H1 (cell line): ENCODE measurements at regions not wholly inside any gene's neighbourhood (a gene's known extent, or its start where the extent isn't known, plus 50 kb on each side); places are given as distances from the start of the nearest gene placed in this dataset.

Experiments used
- CTCF ChIA-PET: fragments of 300-600 bp; sonication (Branson Sonifier 250); formaldehyde crosslinking; loops from one replicate; lab custom pipeline; 2021; ENCODE audit not compliant: partially characterized antibody; lab: Charles Lee
- POLR2A ChIA-PET: fragments of 300-600 bp; sonication (Branson Sonifier 250); formaldehyde crosslinking; loops from one replicate; lab custom pipeline; 2021; ENCODE audit warnings: inconsistent platforms; ENCODE audit not compliant: partially characterized antibody; lab: Charles Lee
- DNase-seq, 2 experiments: peaks; one replicate each; pipeline versions ENCODE4 v3.0.0 to v3.0.0-alpha.2; 2010 to 2022; ENCODE audit warnings: low spot score in 2 of 2, low read depth in 1 of 2, mixed read lengths in 1 of 2
- FAIRE-seq: peaks from 2 replicates; lab custom pipeline; 2011; peaks lifted over from hg19 to GRCh38; lab: Jason Lieb, UNC
- H2AFZ ChIP-seq: 2 replicates; pipeline ENCODE4 v1.8.1; 2012; ENCODE audit warnings: low read length, inconsistent platforms
- H2AK5ac ChIP-seq: 2 replicates; pipeline ENCODE4 v1.6.1; 2013; ENCODE audit warnings: low read depth, low read length
- H2BK120ac ChIP-seq: replicated peaks from 2 replicates; pipeline ENCODE3; 2013; ENCODE audit warnings: low read depth, low read length, inconsistent platforms
- H2BK12ac ChIP-seq: 2 replicates; pipeline ENCODE4 v1.6.1; 2013; ENCODE audit warnings: low read depth, low read length
- H2BK15ac ChIP-seq: 2 replicates; pipeline ENCODE4 v1.6.1; 2013; ENCODE audit warnings: low read length
- H2BK20ac ChIP-seq: 2 replicates; pipeline ENCODE4 v1.6.1; 2013; ENCODE audit warnings: low read length
- H2BK5ac ChIP-seq: 2 replicates; pipeline ENCODE4 v1.6.1; 2013; ENCODE audit warnings: low read depth, low read length
- H3K14ac ChIP-seq: 2 replicates; pipeline ENCODE4 v1.6.1; 2013; ENCODE audit warnings: inconsistent platforms; ENCODE audit not compliant: insufficient read length
- H3K18ac ChIP-seq: 2 replicates; pipeline ENCODE4 v1.6.1; 2013; ENCODE audit warnings: low read length; ENCODE audit errors: extremely low read depth
- H3K23ac ChIP-seq: 2 replicates; pipeline ENCODE4 v1.6.1; 2013; ENCODE audit warnings: inconsistent platforms; ENCODE audit not compliant: insufficient read length
- H3K23me2 ChIP-seq: 2 replicates; pipeline ENCODE4 v1.6.1; 2013; ENCODE audit warnings: low read depth, low read length
- H3K27ac ChIP-seq: 2 replicates; pipeline ENCODE4 v1.6.1; 2011; ENCODE audit warnings: low read depth, low read length, inconsistent platforms
- H3K27me3 ChIP-seq, 4 experiments: replicated peaks in 1 of 4; 1 replicate in 1 of 4; 2 replicates in 3 of 4; pipeline versions ENCODE4 v1.6.1 to v1.8.1; 2011 to 2013; ENCODE audit warnings: low read length in 3 of 4, mild to moderate bottlenecking in 3 of 4, inconsistent platforms in 2 of 4, mixed read lengths in 2 of 4, moderate library complexity in 1 of 4; ENCODE audit not compliant: control insufficient read depth in 3 of 4, insufficient read depth in 3 of 4; ENCODE audit errors: extremely low read depth in 1 of 4
- H3K36me3 ChIP-seq, 4 experiments: 2 replicates each; pipeline versions ENCODE4 v1.6.1 to v1.8.1; 2011 to 2013; ENCODE audit warnings: mild to moderate bottlenecking in 4 of 4, low read length in 3 of 4, moderate library complexity in 2 of 4, control low read depth in 1 of 4, inconsistent platforms in 1 of 4; ENCODE audit not compliant: insufficient read depth in 4 of 4, control insufficient read depth in 2 of 4
- H3K4ac ChIP-seq: replicated peaks from 2 replicates; pipeline ENCODE3; 2013; ENCODE audit warnings: low read length, low read depth, mixed read lengths, inconsistent platforms; ENCODE audit not compliant: insufficient read length
- H3K4me1 ChIP-seq, 4 experiments: replicated peaks in 1 of 4; 1 replicate in 1 of 4; 2 replicates in 3 of 4; pipeline versions ENCODE4 v1.6.1 to v1.8.1; 2011 to 2013; ENCODE audit warnings: low read length in 3 of 4, inconsistent platforms in 2 of 4, mixed read lengths in 1 of 4; ENCODE audit not compliant: insufficient read depth in 4 of 4, control insufficient read depth in 3 of 4
- H3K4me2 ChIP-seq, 2 experiments: 2 replicates each; pipeline versions ENCODE4 v1.6.1 to v1.8.1; 2011 to 2013; ENCODE audit warnings: low read depth in 2 of 2, low read length in 2 of 2, control low read depth in 1 of 2, inconsistent platforms in 1 of 2, mild to moderate bottlenecking in 1 of 2; ENCODE audit not compliant: insufficient read depth in 1 of 2
- H3K4me3 ChIP-seq, 4 experiments: fragments of 200-600, 300-600 bp in 1 of 4; sonication (generic), shearing (Covaris generic), sonication (Bioruptor Twin) in 1 of 4; 2 replicates each; pipeline versions ENCODE4 v1.5.1 to v1.8.1; 2011 to 2016; ENCODE audit warnings: low read length in 4 of 4, low read depth in 3 of 4, control low read depth in 2 of 4, inconsistent platforms in 2 of 4, mild to moderate bottlenecking in 2 of 4, mixed read lengths in 1 of 4, moderate library complexity in 1 of 4; ENCODE audit not compliant: insufficient read depth in 2 of 4; ENCODE audit errors: extremely low read depth in 1 of 4
- H3K56ac ChIP-seq: replicated peaks from 2 replicates; pipeline ENCODE3; 2013; ENCODE audit warnings: low read depth, mild to moderate bottlenecking, mixed read lengths, low read length, inconsistent platforms; ENCODE audit not compliant: insufficient read length
- H3K79me1 ChIP-seq: 2 replicates; pipeline ENCODE4 v1.6.1; 2013; ENCODE audit warnings: low read depth, low read length, control low read depth
- H3K79me2 ChIP-seq, 2 experiments: 2 replicates each; pipeline versions ENCODE4 v1.6.1 to v1.8.1; 2012 to 2013; ENCODE audit warnings: low read length in 2 of 2, mild to moderate bottlenecking in 2 of 2, inconsistent platforms in 1 of 2; ENCODE audit not compliant: insufficient read depth in 2 of 2, control insufficient read depth in 1 of 2
- H3K9ac ChIP-seq, 4 experiments: replicated peaks in 1 of 4; 1 replicate in 1 of 4; 2 replicates in 3 of 4; pipeline versions ENCODE4 v1.6.1 to v1.8.1; 2011 to 2013; ENCODE audit warnings: low read depth in 3 of 4, low read length in 3 of 4, control low read depth in 2 of 4, mild to moderate bottlenecking in 2 of 4, moderate library complexity in 2 of 4, inconsistent platforms in 1 of 4; ENCODE audit errors: extremely low read depth in 1 of 4
- H3K9me3 ChIP-seq, 2 experiments: 2 replicates each; pipeline versions ENCODE4 v1.6.1 to v1.8.1; 2012 to 2013; ENCODE audit warnings: mild to moderate bottlenecking in 2 of 2, moderate library complexity in 2 of 2, control low read depth in 1 of 2, inconsistent platforms in 1 of 2, low read depth in 1 of 2, low read length in 1 of 2, mixed read lengths in 1 of 2; ENCODE audit not compliant: insufficient read depth in 2 of 2
- H4K20me1 ChIP-seq, 2 experiments: replicated peaks in 1 of 2; 2 replicates each; pipeline versions ENCODE3 to v1.8.1; 2011 to 2013; ENCODE audit warnings: inconsistent platforms in 2 of 2, low read length in 2 of 2, mild to moderate bottlenecking in 1 of 2; ENCODE audit not compliant: insufficient read depth in 2 of 2, control insufficient read depth in 1 of 2
- H4K5ac ChIP-seq: 2 replicates; pipeline ENCODE4 v1.6.1; 2013; ENCODE audit warnings: low read length, low read depth, mixed read lengths, inconsistent platforms; ENCODE audit not compliant: insufficient read length
- H4K8ac ChIP-seq: 2 replicates; pipeline ENCODE4 v1.8.0; 2013; ENCODE audit warnings: mild to moderate bottlenecking, moderate library complexity, low read length, inconsistent platforms; ENCODE audit not compliant: insufficient read depth; ENCODE audit errors: extremely low read depth
- H4K91ac ChIP-seq: replicated peaks from 2 replicates; pipeline ENCODE3; 2013; ENCODE audit warnings: low read length, mixed read lengths, inconsistent platforms; ENCODE audit not compliant: insufficient read length
- CHD1 ChIP-seq: IDR thresholded peaks from 2 replicates; pipeline ENCODE4 v1.6.1; 2012; ENCODE audit warnings: low read depth, low read length, improper control_type of control experiment
- CREB1 ChIP-seq: IDR thresholded peaks from 2 replicates; pipeline ENCODE4 v1.6.1; 2012; ENCODE audit warnings: inconsistent platforms
- E2F6 ChIP-seq: IDR thresholded peaks from 2 replicates; pipeline ENCODE4 v1.6.1; 2012; ENCODE audit warnings: inconsistent platforms
- GTF2F1 ChIP-seq: IDR thresholded peaks from 2 replicates; pipeline ENCODE4 v1.6.1; 2012; ENCODE audit warnings: low read depth, low read length, improper control_type of control experiment, borderline replicate concordance
- HDAC2 ChIP-seq, 2 experiments: fragments of 300-600 bp in 1 of 2; sonication (generic) in 1 of 2; IDR thresholded peaks; 2 replicates each; pipeline ENCODE4 v1.6.1; 2011 to 2012; ENCODE audit warnings: low read depth in 2 of 2, low read length in 2 of 2, mild to moderate bottlenecking in 2 of 2, moderate library complexity in 2 of 2, borderline replicate concordance in 1 of 2, inconsistent platforms in 1 of 2
- KDM1A ChIP-seq: fragments of 200-600, 300-600 bp; sonication (generic); IDR thresholded peaks from 2 replicates; pipeline ENCODE4 v1.7.1; 2016; ENCODE audit warnings: mild to moderate bottlenecking, low read length, borderline replicate concordance
- MAFK ChIP-seq: IDR thresholded peaks from 2 replicates; pipeline ENCODE4 v1.6.1; 2012; ENCODE audit warnings: low read depth, mild to moderate bottlenecking, improper control_type of control experiment, low read length
- NANOG ChIP-seq: IDR thresholded peaks from 2 replicates; pipeline ENCODE4 v1.6.1; 2011; ENCODE audit warnings: low read length, low read depth, mild to moderate bottlenecking, inconsistent platforms; ENCODE audit not compliant: insufficient read depth, poor library complexity, severe bottlenecking
- POLR2A ChIP-seq, 2 experiments: IDR thresholded peaks; 1 replicate in 1 of 2; 2 replicates in 1 of 2; pipeline ENCODE4 v1.6.1; 2011; ENCODE audit warnings: low read depth in 2 of 2, low read length in 2 of 2, mild to moderate bottlenecking in 2 of 2; ENCODE audit errors: control extremely low read depth in 1 of 2
- RNF2 ChIP-seq: fragments of 200-900, 300-1000 bp; sonication (generic); IDR thresholded peaks from 2 replicates; pipeline ENCODE4 v1.7.1; 2016; ENCODE audit warnings: borderline replicate concordance, low read depth, mild to moderate bottlenecking, antibody characterized with exemption, low read length; ENCODE audit not compliant: poor library complexity, severe bottlenecking; ENCODE audit errors: missing control alignments
- SIN3A ChIP-seq, 2 experiments: IDR thresholded peaks in 1 of 2; conservative IDR thresholded peaks in 1 of 2; 2 replicates each; pipeline ENCODE4 v1.6.1; 2011 to 2012; ENCODE audit warnings: low read length in 2 of 2, improper control_type of control experiment in 1 of 2, low read depth in 1 of 2, mild to moderate bottlenecking in 1 of 2
- TCF12 ChIP-seq: IDR thresholded peaks from 2 replicates; pipeline ENCODE4 v1.6.1; 2011; ENCODE audit warnings: low read depth, mild to moderate bottlenecking, low read length
- TEAD4 ChIP-seq: IDR thresholded peaks from 2 replicates; pipeline ENCODE4 v1.6.1; 2012; ENCODE audit warnings: low read depth, low read length, inconsistent platforms, mixed read lengths
- YY1 ChIP-seq: IDR thresholded peaks from 2 replicates; pipeline ENCODE4 v1.6.1; 2011; ENCODE audit warnings: low read depth, mild to moderate bottlenecking, low read length
- WGBS, 2 experiments: shearing (Covaris generic) in 1 of 2; methylation state at CpG; one replicate each; pipeline versions ENCODE4 v1.1.6 to v1.1.7; 2013 to 2015; ENCODE audit warnings: low lambda C conversion rate in 2 of 2, mixed read lengths in 2 of 2, inconsistent platforms in 1 of 2, low coverage in 1 of 2, missing lambda C conversion rate in 1 of 2; ENCODE audit not compliant: insufficient replicate concordance in 2 of 2, insufficient coverage in 1 of 2, insufficient read length in 1 of 2; ENCODE audit errors: extremely low coverage in 1 of 2, missing lambda C conversion rate in 1 of 2; 5-methylcytosine and 5-hydroxymethylcytosine counted together

DNA sequence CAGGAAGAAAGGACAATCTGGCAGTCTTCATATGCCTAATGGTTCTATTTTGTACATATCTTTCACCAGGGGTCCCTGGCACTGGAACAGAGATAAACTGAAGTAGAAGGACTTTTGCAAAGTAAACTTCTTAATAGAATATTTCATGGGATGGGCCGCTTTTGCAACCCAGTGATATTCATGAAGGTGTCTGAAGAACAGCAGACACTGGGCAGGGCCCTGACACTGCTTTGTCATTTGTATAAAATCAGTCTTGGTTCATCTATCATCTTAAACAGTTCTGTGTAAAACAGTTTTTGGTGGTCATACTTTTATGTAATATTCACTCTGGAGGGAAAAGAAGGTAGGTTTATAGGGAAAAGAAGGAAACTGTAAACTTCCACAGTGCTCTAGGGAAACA is 66.4 kb downstream of the TMEM200C start:
- H4K8ac ChIP-seq: no peak overlapping the region
- no peak overlapping the region for H3K4ac ChIP-seq
- no peak overlapping the region for H3K23ac ChIP-seq
- no peak overlapping the region for H2AFZ ChIP-seq
- no peaks in the 10 kb centered on the region for H3K79me2 ChIP-seq
- no peak overlapping the region for H2BK5ac ChIP-seq
- 84% methylated on average over 1 of the region's 1 CpG; no CpG with 5 or more reads in 1 of the 2 experiments for WGBS, 2 experiments
- no peak overlapping the region for H3K27ac ChIP-seq
- CTCF ChIA-PET: no interaction called here
- H3K4me2 ChIP-seq: no peak overlapping the region
- H3K14ac ChIP-seq: no peak overlapping the region
- no peaks in the 10 kb centered on the region for H3K9me3 ChIP-seq
- peaks cover 0 to 10% (median 5%) of the 10 kb centered on the region in 4 experiments; a peak in 4 of 7 replicates for H3K4me1 ChIP-seq
- H3K9ac ChIP-seq: no peak overlapping the region
- H2BK120ac ChIP-seq: no peak overlapping the region
- FAIRE-seq (no peak), DNase-seq (no peak)
- 0 out of 2 replicates have a peak, but pooled peaks cover 2% of the 10 kb centered on the region for H3K23me2 ChIP-seq
- H4K20me1 ChIP-seq: no peaks in the 10 kb centered on the region
- POLR2A ChIA-PET: no interaction called here
- no peak overlapping the region for H2BK15ac ChIP-seq
- H2AK5ac ChIP-seq: no peak overlapping the region
- no peak overlapping the region for H3K56ac ChIP-seq
- no peaks in the 10 kb centered on the region for H3K36me3 ChIP-seq
- H4K5ac ChIP-seq: no peak overlapping the region
- H3K27me3 ChIP-seq: no peaks in the 10 kb centered on the region
- no peak overlapping the region for H3K4me3 ChIP-seq
- no peak overlapping the region for H4K91ac ChIP-seq
- H2BK20ac ChIP-seq: no peak overlapping the region
- H2BK12ac ChIP-seq: no peak overlapping the region
- H3K18ac ChIP-seq: no peak overlapping the region
- H3K79me1 ChIP-seq: no peaks in the 10 kb centered on the region
- TF ChIP-seq YY1: no peak
- no peak for TF ChIP-seq GTF2F1
- TF ChIP-seq E2F6: no peak
- no peak for TF ChIP-seq TEAD4
- TF ChIP-seq SIN3A (conservative IDR thresholded peaks at IDR 0.05 in 1 of 2, IDR thresholded peaks at IDR 0.05 in 1 of 2; ENCODE audit: low read depth in 1 of 2, low read length in 2 of 2): no peak
- no peak for TF ChIP-seq CHD1
- TF ChIP-seq HDAC2 (IDR thresholded peaks at IDR 0.05; ENCODE audit: borderline replicate concordance in 1 of 2, low read depth in 2 of 2, low read length in 2 of 2): no peak
- no peak for TF ChIP-seq CREB1
- TF ChIP-seq POLR2A (IDR thresholded peaks at IDR 0.05; ENCODE audit: control extremely low read depth in 1 of 2, low read depth in 2 of 2, low read length in 2 of 2): no peak
- no peak for TF ChIP-seq KDM1A
- no peak for TF ChIP-seq RNF2
- no peak for TF ChIP-seq NANOG
- no peak for TF ChIP-seq TCF12
- TF ChIP-seq MAFK: no peak
